Neural cell (in vitro differentiated cells): ENCODE measurements at regions not wholly inside any gene's neighbourhood (a gene's known extent, or its start where the extent isn't known, plus 50 kb on each side); places are given as distances from the start of the nearest gene placed in this dataset.

Source experiments
- H2AFZ ChIP-seq: fragments of 200-600, 300-800 bp; sonication (generic), shearing (Covaris generic); 2 replicates; pipeline ENCODE4 v1.6.0; 2014; ENCODE audit warnings: low read depth, mild to moderate bottlenecking, antibody characterized with exemption, low read length, moderate library complexity
- H3F3A ChIP-seq: fragments of 200-600 bp; shearing (Covaris generic); 2 replicates; pipeline ENCODE4 v1.6.1; 2016; ENCODE audit warnings: mild to moderate bottlenecking, moderate library complexity, mixed read lengths, antibody characterized with exemption, low read length; ENCODE audit not compliant: insufficient read depth, poor library complexity, severe bottlenecking
- H3K27ac ChIP-seq: fragments of 200-600, 300-800 bp; sonication (generic), shearing (Covaris generic); 2 replicates; pipeline ENCODE4 v1.5.1; 2014; ENCODE audit warnings: mild to moderate bottlenecking, low read length, moderate library complexity
- H3K27me3 ChIP-seq: fragments of 300-800, 200-600 bp; sonication (generic), shearing (Covaris generic); 2 replicates; pipeline ENCODE4 v1.6.0; 2014; ENCODE audit warnings: mild to moderate bottlenecking, low read depth, low read length, moderate library complexity; ENCODE audit not compliant: insufficient read depth
- H3K36me3 ChIP-seq: fragments of 300-800, 200-600 bp; sonication (generic), shearing (Covaris generic); 2 replicates; pipeline ENCODE4 v1.5.1; 2014; ENCODE audit warnings: mild to moderate bottlenecking, antibody characterized with exemption, low read length, moderate library complexity; ENCODE audit not compliant: insufficient read depth
- H3K4me2 ChIP-seq: fragments of 300-800, 200-600 bp; sonication (generic), shearing (Covaris generic); 2 replicates; pipeline ENCODE4 v1.6.0; 2014; ENCODE audit warnings: mild to moderate bottlenecking, low read length
- H3K4me3 ChIP-seq: fragments of 300-800, 200-600 bp; sonication (generic), shearing (Covaris generic); 2 replicates; pipeline ENCODE4 v1.5.1; 2014; ENCODE audit warnings: mild to moderate bottlenecking, low read length, moderate library complexity
- H3K79me2 ChIP-seq: fragments of 200-600 bp; shearing (Covaris generic); replicated peaks from 2 replicates; pipeline ENCODE4 v1.6.0; 2014; ENCODE audit warnings: mild to moderate bottlenecking, low read length, moderate library complexity; ENCODE audit not compliant: insufficient read depth
- H3K9ac ChIP-seq: fragments of 300-800, 200-600 bp; sonication (generic), shearing (Covaris generic); 2 replicates; pipeline ENCODE4 v1.6.1; 2016; ENCODE audit warnings: mild to moderate bottlenecking, low read length, mixed read lengths
- H3K9me2 ChIP-seq: fragments of 200-600 bp; shearing (Covaris generic); 2 replicates; pipeline ENCODE4 v1.6.1; 2016; ENCODE audit warnings: mild to moderate bottlenecking, low read length, mixed read lengths; ENCODE audit not compliant: insufficient read depth
- H3K9me3 ChIP-seq: fragments of 200-600, 300-800 bp; sonication (generic), shearing (Covaris generic); 2 replicates; pipeline ENCODE4 v1.6.1; 2016; ENCODE audit warnings: mild to moderate bottlenecking, mixed run types, low read length, moderate library complexity, mixed read lengths
- H4K20me1 ChIP-seq: fragments of 200-600 bp; shearing (Covaris generic); 2 replicates; pipeline ENCODE4 v1.6.1; 2016; ENCODE audit warnings: mild to moderate bottlenecking, mixed run types; ENCODE audit not compliant: insufficient read depth
- EP300 ChIP-seq: fragments of 450-650 bp; conservative IDR thresholded peaks from 2 replicates; pipeline ENCODE4 v1.6.1; 2014; ENCODE audit warnings: antibody characterized with exemption, mild to moderate bottlenecking, moderate library complexity; ENCODE audit not compliant: poor library complexity, severe bottlenecking
- EZH2 ChIP-seq: fragments of 200-600, 300-800 bp; shearing (Covaris generic), sonication (generic); IDR thresholded peaks from 2 replicates; pipeline ENCODE4 v1.6.1; 2014; ENCODE audit warnings: antibody characterized with exemption, low read length, borderline replicate concordance, mild to moderate bottlenecking; ENCODE audit not compliant: insufficient read depth, poor library complexity, severe bottlenecking
- MXI1 ChIP-seq: fragments of 450-650 bp; conservative IDR thresholded peaks from 2 replicates; pipeline ENCODE4 v1.6.1; 2014; ENCODE audit warnings: antibody characterized with exemption, mild to moderate bottlenecking; ENCODE audit not compliant: poor library complexity, severe bottlenecking
- POLR2AphosphoS5 ChIP-seq: IDR thresholded peaks from 2 replicates; pipeline ENCODE4 v1.6.1; 2012
- RAD21 ChIP-seq: fragments of 450-650 bp; conservative IDR thresholded peaks from 2 replicates; pipeline ENCODE4 v1.6.1; 2014; ENCODE audit warnings: antibody characterized with exemption, mild to moderate bottlenecking, moderate library complexity
- SMC3 ChIP-seq: fragments of 450-650 bp; conservative IDR thresholded peaks from 2 replicates; pipeline ENCODE4 v1.6.1; 2014; ENCODE audit warnings: antibody characterized with exemption, mild to moderate bottlenecking, moderate library complexity; ENCODE audit not compliant: poor library complexity
- TAF1 ChIP-seq: IDR thresholded peaks from 2 replicates; pipeline ENCODE4 v1.6.1; 2012; ENCODE audit warnings: low read depth
- TF ChIP-seq, protein P1 (sequence below): fragments of 450-650 bp; IDR thresholded peaks from 2 replicates; pipeline ENCODE4 v1.5.1; 2014; ENCODE audit warnings: antibody characterized with exemption, mild to moderate bottlenecking, moderate library complexity; ENCODE audit not compliant: poor library complexity, severe bottlenecking
- TF ChIP-seq, protein P2 (sequence below): IDR thresholded peaks from 2 replicates; pipeline ENCODE4 v1.6.1; 2012; ENCODE audit warnings: borderline replicate concordance

DNA sequence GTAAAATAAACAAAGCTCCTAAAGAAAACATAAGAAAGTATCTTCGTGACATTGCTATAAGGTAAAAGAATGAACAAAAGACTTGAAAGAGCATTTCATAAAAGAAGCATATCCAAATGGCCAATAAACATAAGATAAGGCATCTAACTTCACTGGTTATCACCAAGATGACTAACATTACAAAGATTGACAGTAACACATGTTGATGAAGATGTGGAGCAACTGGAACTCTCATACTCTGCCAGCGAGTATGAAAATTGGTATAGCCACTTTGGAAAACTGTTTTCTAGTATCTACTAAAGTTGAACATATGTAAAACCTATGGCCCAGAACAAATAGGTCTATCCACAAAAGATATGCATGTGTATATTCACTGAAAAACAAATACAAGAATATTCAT is 150.5 kb downstream of the SNX18 start:
- Histone ChIP-seq H3K36me3 (no peaks in the 10 kb centered on the region), H3K4me2 (no peak overlapping the region), H3K4me3 (no peak overlapping the region), H3K27me3 (no peaks in the 10 kb centered on the region), H3F3A (no peaks in the 10 kb centered on the region), H3K9me3 (peaks cover 4% of the 10 kb centered on the region), H2AFZ (no peak overlapping the region), H3K9me2 (no peaks in the 10 kb centered on the region), H3K9ac (no peak overlapping the region), H3K79me2 (no peaks in the 10 kb centered on the region), H4K20me1 (no peaks in the 10 kb centered on the region), H3K27ac (no peak overlapping the region)
- TF ChIP-seq, protein P1, sequence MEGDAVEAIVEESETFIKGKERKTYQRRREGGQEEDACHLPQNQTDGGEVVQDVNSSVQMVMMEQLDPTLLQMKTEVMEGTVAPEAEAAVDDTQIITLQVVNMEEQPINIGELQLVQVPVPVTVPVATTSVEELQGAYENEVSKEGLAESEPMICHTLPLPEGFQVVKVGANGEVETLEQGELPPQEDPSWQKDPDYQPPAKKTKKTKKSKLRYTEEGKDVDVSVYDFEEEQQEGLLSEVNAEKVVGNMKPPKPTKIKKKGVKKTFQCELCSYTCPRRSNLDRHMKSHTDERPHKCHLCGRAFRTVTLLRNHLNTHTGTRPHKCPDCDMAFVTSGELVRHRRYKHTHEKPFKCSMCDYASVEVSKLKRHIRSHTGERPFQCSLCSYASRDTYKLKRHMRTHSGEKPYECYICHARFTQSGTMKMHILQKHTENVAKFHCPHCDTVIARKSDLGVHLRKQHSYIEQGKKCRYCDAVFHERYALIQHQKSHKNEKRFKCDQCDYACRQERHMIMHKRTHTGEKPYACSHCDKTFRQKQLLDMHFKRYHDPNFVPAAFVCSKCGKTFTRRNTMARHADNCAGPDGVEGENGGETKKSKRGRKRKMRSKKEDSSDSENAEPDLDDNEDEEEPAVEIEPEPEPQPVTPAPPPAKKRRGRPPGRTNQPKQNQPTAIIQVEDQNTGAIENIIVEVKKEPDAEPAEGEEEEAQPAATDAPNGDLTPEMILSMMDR = no peak
- TF ChIP-seq RAD21 (no peak), EZH2 (no peak), SMC3 (no peak), MXI1 (no peak), POLR2AphosphoS5 (no peak), TAF1 (no peak), EP300 (no peak)
- TF ChIP-seq, protein P2, sequence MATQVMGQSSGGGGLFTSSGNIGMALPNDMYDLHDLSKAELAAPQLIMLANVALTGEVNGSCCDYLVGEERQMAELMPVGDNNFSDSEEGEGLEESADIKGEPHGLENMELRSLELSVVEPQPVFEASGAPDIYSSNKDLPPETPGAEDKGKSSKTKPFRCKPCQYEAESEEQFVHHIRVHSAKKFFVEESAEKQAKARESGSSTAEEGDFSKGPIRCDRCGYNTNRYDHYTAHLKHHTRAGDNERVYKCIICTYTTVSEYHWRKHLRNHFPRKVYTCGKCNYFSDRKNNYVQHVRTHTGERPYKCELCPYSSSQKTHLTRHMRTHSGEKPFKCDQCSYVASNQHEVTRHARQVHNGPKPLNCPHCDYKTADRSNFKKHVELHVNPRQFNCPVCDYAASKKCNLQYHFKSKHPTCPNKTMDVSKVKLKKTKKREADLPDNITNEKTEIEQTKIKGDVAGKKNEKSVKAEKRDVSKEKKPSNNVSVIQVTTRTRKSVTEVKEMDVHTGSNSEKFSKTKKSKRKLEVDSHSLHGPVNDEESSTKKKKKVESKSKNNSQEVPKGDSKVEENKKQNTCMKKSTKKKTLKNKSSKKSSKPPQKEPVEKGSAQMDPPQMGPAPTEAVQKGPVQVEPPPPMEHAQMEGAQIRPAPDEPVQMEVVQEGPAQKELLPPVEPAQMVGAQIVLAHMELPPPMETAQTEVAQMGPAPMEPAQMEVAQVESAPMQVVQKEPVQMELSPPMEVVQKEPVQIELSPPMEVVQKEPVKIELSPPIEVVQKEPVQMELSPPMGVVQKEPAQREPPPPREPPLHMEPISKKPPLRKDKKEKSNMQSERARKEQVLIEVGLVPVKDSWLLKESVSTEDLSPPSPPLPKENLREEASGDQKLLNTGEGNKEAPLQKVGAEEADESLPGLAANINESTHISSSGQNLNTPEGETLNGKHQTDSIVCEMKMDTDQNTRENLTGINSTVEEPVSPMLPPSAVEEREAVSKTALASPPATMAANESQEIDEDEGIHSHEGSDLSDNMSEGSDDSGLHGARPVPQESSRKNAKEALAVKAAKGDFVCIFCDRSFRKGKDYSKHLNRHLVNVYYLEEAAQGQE = no peak

DNA sequence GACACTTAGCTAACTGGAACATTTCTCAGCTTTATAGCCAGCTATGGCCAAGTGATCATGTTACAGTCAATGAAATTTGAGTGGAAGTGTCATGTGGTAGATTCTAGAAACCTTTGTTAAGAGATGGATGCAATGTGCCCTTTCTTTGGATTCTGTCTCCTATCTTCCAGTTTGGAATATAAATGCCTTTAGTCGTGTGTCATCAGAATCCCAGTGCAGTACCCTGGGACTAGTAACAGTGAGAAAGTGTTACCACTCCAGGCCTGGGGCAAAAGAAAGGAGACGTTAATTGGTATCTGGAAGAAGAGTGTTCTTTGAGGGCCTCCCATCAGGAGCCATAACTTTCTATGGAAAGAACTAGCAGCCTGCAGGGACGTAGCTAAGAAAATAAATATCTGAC is 149.6 kb downstream of the SNX18 start:
- Histone ChIP-seq H3K4me3 (no peak overlapping the region), H3K27me3 (no peaks in the 10 kb centered on the region), H4K20me1 (no peaks in the 10 kb centered on the region), H2AFZ (no peak overlapping the region), H3K9me3 (peaks cover 4% of the 10 kb centered on the region), H3K4me2 (no peak overlapping the region), H3K27ac (no peak overlapping the region), H3K9me2 (no peaks in the 10 kb centered on the region), H3K79me2 (no peaks in the 10 kb centered on the region), H3K36me3 (no peaks in the 10 kb centered on the region), H3F3A (no peaks in the 10 kb centered on the region), H3K9ac (no peak overlapping the region)
- TF ChIP-seq RAD21 = no peak
- no peak for TF ChIP-seq TAF1
- no peak for TF ChIP-seq EP300
- no peak for TF ChIP-seq MXI1
- no peak for TF ChIP-seq POLR2AphosphoS5
- TF ChIP-seq, protein P1 = no peak
